GM11168 (cell line): ENCODE measurements at regions not wholly inside any gene's neighbourhood (a gene's known extent, or its start where the extent isn't known, plus 50 kb on each side); places are given as distances from the start of the nearest gene placed in this dataset.

Experiments used
- in situ Hi-C: fragments of 300-500 bp; cut with MboI; formaldehyde crosslinking; loops from one replicate; pipeline ENCODE4 v1.12.0; 2022; ENCODE audit warnings: low sequenced_read_pairs; ENCODE audit not compliant: unreplicated experiment

GRCh38 chr2:43095533-43096295 lies 130.7 kb downstream of the ZFP36L2 start:
- in situ Hi-C loops = no loop called here

GRCh38 chr2:43092520-43093179 lies 133.8 kb downstream of the ZFP36L2 start:
- in situ Hi-C loops = no loop called here

DNA sequence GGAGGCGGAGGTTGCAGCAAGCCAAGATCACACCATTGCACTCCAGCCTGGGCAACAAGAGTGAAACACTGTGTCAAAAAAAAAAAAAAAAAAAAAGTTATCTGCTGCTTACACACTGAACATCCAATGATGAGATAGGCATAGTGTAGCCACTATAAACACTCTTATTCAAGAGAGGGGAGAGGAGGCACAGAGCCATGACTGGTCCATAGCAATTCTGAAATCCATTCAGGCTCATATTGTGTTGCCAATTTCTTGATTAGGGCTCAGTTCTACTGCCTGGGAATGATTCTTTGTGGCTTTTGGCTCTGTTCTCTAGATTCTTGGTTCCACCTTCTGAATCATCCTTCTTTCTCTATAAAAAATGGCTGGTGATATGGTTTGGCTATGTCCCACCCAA lies 136.1 kb downstream of the ZFP36L2 start:
- in situ Hi-C loops = no loop called here

DNA sequence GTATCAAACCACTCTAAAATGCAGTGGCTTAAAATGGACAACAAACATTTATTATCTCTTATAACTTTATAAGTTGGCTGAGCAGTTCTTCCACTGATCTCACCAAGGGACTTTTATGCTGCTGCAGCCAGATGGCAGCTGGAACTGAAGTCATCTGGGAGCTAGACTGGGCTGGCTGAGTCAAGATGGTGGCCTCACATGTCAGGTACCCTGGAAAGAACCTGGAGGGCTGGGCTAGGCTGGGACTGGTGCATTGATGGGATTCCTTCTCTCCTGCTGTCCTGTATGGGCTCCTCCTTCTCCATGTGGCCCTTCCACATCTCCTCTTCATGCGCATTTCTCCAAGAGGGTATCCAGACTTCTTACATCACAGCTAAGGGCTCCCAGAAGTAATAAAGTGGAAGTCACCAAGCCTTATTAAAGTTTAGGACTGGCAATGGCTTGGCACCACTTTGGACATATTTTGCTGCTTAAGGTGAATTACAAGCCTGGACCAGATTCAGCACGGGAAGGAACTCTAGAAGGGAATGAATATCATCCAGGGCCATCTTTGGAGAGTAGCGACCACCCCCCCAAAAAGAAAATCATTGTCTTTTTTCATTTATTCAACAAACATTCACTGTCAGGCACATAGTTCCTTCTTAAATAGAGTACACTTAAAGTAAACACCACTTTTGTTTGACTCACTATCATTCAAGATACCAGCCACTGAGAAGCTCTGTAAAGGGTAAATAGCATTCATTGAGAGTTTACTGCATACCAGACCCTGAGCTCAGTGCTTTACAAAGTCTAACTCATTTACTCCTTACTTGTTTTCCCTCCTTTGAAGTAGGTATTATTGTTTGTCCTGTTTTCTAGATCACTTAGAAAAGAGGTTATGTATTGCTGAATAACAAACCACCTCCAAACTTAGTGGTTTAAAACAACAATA lies 138.0 kb downstream of the ZFP36L2 start:
- in situ Hi-C loops = no loop called here

GRCh38 chr2:43087413-43087812 lies 139.0 kb downstream of the ZFP36L2 start:
- in situ Hi-C loops = no loop called here

DNA sequence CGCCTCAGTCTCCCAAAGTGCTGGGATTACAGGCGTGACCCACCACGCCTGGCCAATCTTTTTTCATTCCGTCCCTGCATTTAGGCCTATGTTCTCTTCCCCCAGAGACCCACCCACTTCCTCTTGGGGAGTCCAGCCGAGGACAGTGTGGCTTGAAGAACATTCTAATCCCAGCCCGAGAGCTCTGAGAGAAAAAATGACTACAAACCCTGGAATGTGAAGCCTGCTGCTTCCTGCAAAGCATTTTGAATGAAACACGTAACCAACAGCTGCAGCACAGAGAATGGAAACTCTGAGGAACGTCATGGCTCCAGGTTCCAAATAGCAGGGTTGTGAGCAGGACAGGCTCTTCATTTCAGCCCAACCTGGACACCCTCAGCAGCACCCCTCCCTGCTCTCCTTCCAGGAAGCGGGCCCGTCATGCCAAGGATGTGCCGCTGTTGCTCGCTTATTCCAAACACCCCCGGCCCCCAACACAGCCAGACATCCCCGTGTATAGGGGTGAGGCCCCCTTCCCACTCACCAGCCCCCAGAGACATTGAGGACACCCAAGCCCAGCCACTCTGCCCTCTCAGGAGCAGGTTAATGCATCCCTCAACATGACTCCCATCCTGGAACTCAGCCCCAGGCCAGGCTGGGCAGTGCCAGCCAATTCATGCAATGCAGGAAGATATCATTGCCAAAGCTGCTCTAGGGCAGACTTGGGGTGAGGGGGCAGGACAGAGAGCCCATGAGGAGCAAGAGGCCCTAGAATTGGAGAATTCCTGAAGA lies 139.8 kb downstream of the ZFP36L2 start:
- in situ Hi-C loops = no loop called here

- in situ Hi-C loops = no loop called here
Observed at GRCh38 chr2:43085929-43086328, 140.5 kb downstream of the ZFP36L2 start.

GRCh38 chr2:43085505-43085904 lies 140.9 kb downstream of the ZFP36L2 start:
- in situ Hi-C loops = no loop called here

DNA sequence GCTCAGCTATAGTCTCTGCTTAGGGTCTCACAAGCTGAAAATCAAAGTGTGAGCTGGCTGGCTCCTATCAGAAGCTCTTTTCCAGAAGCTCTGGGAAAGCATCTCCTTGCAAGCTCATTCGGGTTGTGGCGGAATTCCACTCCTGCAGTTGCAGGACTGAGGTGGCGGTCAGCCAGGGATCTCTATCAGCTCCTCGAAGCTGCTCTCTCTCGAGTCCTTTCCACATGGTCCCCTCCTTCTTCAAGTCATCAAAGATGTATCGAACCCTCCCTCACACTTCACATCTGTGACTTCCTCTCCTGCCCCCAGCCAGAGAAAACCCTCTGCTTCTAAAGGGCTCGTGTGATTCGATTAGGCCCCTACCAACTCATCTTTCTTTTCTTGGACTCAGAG lies 141.7 kb downstream of the ZFP36L2 start:
- in situ Hi-C loops = no loop called here

GRCh38 chr2:43083710-43084698 lies 142.4 kb downstream of the ZFP36L2 start:
- in situ Hi-C loops = no loop called here

DNA sequence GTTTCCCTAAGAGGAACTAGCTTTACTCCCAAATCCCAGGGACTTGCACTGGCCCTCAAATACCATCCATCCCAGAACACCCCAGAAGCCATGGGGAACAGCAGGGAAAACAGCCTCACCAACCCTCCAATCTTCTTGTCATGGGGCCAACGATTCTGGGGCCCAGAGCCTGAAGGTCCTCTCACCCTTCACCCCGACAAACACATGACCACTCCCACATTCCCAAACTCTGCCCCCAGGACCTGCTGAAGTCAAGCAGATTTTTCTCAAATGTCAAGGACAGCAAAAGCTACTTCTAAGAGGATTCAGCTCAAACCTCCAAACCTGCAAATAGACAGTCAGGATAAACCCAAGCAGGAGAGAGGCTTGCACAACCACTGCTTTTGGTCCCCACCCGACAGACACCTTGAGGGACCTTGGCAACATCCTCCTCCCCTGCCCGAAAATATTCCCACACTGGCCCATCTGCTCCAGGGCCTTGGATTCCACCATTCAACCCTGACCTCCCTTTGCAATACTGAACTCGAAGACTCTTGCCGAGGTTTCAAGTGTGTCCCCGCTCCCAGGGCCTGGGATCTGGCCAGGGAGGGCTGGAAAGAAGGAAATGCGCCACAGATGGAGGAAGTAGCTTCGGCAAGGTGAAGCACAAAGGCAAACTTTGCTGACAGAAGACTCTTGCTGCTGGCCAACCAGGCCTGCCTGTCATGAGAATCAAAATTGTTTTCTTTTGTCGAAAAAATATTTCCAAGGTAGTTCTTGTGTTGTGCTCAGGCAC lies 143.3 kb downstream of the ZFP36L2 start:
- in situ Hi-C loops = no loop called here

DNA sequence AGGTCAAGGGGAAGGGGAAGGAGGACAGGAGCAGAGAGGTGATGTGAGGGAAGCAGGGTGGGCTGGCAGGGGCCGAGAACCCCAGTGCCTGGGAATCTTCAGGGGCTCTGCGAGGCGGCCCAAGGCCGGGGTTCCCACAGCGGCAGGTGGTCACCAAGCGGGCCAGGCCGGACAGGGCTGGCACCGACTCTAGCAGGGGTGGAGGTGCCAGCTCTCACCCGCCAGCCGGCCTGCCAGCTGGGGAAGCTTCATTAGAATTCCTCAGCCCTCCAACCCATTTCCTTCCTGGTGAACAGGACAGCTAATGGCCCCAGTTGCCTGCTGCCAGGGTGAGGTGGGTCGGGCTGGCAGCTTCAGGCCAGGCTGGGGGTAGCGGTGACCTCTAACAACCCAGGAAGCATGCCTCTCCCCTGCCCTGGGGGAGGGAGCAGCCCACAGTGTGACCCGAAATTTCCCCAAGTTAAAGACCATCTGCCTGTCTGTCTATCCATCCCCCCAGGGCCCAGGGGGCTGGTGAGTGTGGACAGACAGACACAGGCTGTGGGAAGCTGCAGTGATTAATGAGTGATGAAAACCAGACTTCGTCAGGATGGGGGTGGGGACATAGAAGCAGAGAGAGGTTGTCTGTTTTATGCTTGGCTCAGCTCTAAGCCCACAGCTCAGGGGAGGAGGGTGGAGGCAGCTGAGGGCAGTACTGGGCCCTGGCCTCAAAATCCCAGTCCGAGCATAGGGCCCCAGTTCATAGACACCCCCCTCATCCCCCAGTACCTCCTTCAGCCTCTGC lies 144.1 kb downstream of the ZFP36L2 start:
- in situ Hi-C loops = no loop called here

GRCh38 chr2:43081131-43081765 lies 145.2 kb downstream of the ZFP36L2 start:
- in situ Hi-C loops = no loop called here

- in situ Hi-C loops = no loop called here
Observed at GRCh38 chr2:43080571-43081021, 145.8 kb downstream of the ZFP36L2 start.

DNA sequence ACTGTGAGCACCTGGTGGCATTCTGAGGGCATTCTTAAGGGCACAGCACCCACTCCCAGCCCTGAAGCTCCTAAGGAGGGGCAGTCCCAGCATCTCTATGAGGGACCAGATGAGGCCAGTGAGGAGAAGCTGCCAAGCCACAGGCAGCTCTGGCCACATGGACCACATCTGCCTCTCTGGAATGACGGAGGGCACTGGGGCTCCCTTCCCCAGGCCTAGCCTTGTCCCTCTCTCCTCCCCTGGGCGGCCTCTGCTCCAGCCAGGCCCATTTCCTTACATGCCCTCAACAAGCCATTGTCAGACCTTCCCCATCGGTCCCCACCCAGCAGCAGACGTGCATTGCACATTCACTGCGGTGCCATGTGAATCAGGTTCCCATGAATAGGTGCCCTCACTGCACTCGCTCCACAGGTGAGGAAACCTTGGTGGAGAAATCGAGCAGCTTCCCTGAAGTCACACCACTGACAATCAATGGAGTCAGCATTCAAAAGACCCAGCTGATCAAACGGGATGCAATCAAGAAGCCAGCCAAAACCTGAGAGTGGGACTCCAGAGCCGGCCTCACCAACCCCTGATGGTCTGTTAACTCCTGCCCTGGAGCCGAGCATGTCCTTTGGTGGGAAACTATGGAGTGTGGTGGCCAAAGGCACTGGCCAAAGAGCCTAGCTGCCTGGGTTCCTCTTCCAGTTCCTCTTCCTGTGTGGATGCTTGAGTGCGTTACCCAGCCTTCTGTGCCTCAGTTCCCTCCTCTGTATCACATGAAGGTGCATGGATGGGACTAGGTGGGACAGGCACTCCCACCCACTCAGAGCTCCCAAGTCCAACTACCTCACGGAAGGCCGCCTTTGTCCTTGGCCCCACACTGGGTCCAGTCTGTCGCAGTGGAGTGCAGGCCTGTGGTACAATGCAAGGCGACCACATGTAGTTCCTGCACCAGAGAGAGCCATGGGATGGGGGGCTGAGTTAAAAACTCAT lies 147.3 kb downstream of the ZFP36L2 start:
- in situ Hi-C loops = no loop called here

GRCh38 chr2:43078301-43078700 lies 148.1 kb downstream of the ZFP36L2 start:
- in situ Hi-C loops = no loop called here
